Stimulated activated CD8-positive, alpha-beta memory T cell treated with anti-CD3 and anti-CD28 coated beads, Interleukin-2, amount 100 ng/mL, for 48 hours (primary cell): ENCODE measurements at regions not wholly inside any gene's neighbourhood (a gene's known extent, or its start where the extent isn't known, plus 50 kb on each side); places are given as distances from the start of the nearest gene placed in this dataset.

ENCODE experiments used
- DNase-seq, 2 donors: peaks; one replicate each; pipeline ENCODE4 v3.0.0-alpha.2; 2020; ENCODE audit warnings: low read depth in 2 of 2

- no peak for DNase-seq
Measured at GRCh38 chr12:61880186-61880585, 380.0 kb upstream of the USP15 start.

- no peak for DNase-seq
Measured at GRCh38 chr12:61891632-61892031, 368.6 kb upstream of the USP15 start.

GRCh38 chr12:61894168-61894567, 366.0 kb upstream of the USP15 start:
- no peak for DNase-seq

GRCh38 chr12:61896436-61896835, 363.8 kb upstream of the USP15 start:
- no peak for DNase-seq

- DNase-seq = no peak
Measured at GRCh38 chr12:61902403-61902802, 357.8 kb upstream of the USP15 start.

- no peak for DNase-seq
Measured at GRCh38 chr12:61911113-61911512, 349.1 kb upstream of the USP15 start.

- DNase-seq = no peak
Measured at GRCh38 chr12:61915420-61915819, 344.8 kb upstream of the USP15 start.

- DNase-seq = no peak
Measured at GRCh38 chr12:61916831-61917230, 343.4 kb upstream of the USP15 start.

GRCh38 chr12:61919686-61920085, 340.5 kb upstream of the USP15 start:
- DNase-seq = no peak

- DNase-seq = no peak
Measured at GRCh38 chr12:61920230-61920629, 340.0 kb upstream of the USP15 start.

GRCh38 chr12:61923152-61923551, 337.1 kb upstream of the USP15 start:
- no peak for DNase-seq

- no peak for DNase-seq
Measured at GRCh38 chr12:61934564-61934963, 325.6 kb upstream of the USP15 start.

- DNase-seq = no peak
Measured at GRCh38 chr12:61939977-61940376, 320.2 kb upstream of the USP15 start.

GRCh38 chr12:61956545-61956944, 303.7 kb upstream of the USP15 start:
- DNase-seq = no peak

- DNase-seq = no peak
Measured at GRCh38 chr12:61974461-61974860, 285.7 kb upstream of the USP15 start.

- no peak for DNase-seq
Measured at GRCh38 chr12:61985830-61986229, 274.4 kb upstream of the USP15 start.

- no peak for DNase-seq
Measured at GRCh38 chr12:61987173-61987572, 273.0 kb upstream of the USP15 start.

GRCh38 chr12:61991661-61992060, 268.5 kb upstream of the USP15 start:
- no peak for DNase-seq

- no peak for DNase-seq
Measured at GRCh38 chr12:61993734-61994345, 266.4 kb upstream of the USP15 start.

- no peak for DNase-seq
Measured at GRCh38 chr12:61996717-61997116, 263.5 kb upstream of the USP15 start.

- no peak for DNase-seq
Measured at GRCh38 chr12:61998791-61999190, 261.4 kb upstream of the USP15 start.

GRCh38 chr12:61999311-61999710, 260.9 kb upstream of the USP15 start:
- DNase-seq = no peak

- no peak for DNase-seq
Measured at GRCh38 chr12:62001424-62001823, 258.8 kb upstream of the USP15 start.

GRCh38 chr12:62003226-62003625, 257.0 kb upstream of the USP15 start:
- no peak for DNase-seq
